WTC11 (cell line): ENCODE measurements at regions not wholly inside any gene's neighbourhood (a gene's known extent, or its start where the extent isn't known, plus 50 kb on each side); places are given as distances from the start of the nearest gene placed in this dataset.

ENCODE experiments used
- ATF6 ChIP-seq: sonication (generic); formaldehyde crosslinking; IDR thresholded peaks from 2 replicates; pipeline ENCODE4 v1.8.1; 2023; ENCODE audit warnings: mild to moderate bottlenecking, missing genetic modification reagents
- CTCF ChIP-seq: fragments of 200-600 bp; IDR thresholded peaks from 2 replicates; pipeline ENCODE4 v1.8.0; 2022; ENCODE audit warnings: antibody characterized with exemption
- GABPB1 ChIP-seq: sonication (generic); formaldehyde crosslinking; IDR thresholded peaks from 2 replicates; pipeline ENCODE4 v1.8.1; 2023; ENCODE audit warnings: mild to moderate bottlenecking, missing genetic modification reagents
- SMAD4 ChIP-seq: sonication (generic); formaldehyde crosslinking; IDR thresholded peaks from 2 replicates; pipeline ENCODE4 v1.8.0; 2022; ENCODE audit warnings: mild to moderate bottlenecking, missing genetic modification reagents

GRCh38 chr7:31267486-31267885 is 73.0 kb downstream of the NEUROD6 start:
- TF ChIP-seq GABPB1 (CRISPR knock-in tag) (no peak), CTCF (no peak), ATF6 (CRISPR knock-in tag) (no peak), SMAD4 (CRISPR knock-in tag) (no peak)
